ENCODE measurements at regions not wholly inside any gene's neighbourhood (a gene's known extent, or its start where the extent isn't known, plus 50 kb on each side); places are given as distances from the start of the nearest gene placed in this dataset.

GRCh38 chrX:11039926-11040325 lies 71.2 kb upstream of the HCCS start:
- no peaks in the 10 kb centered on the region for H3K4me1 ChIP-seq (ENCODE audit: insufficient read depth, low read length, severe bottlenecking)
- H3K27me3 ChIP-seq (ENCODE audit: insufficient read depth, low read length) = no peaks in the 10 kb centered on the region
- H3K4me2 ChIP-seq (ENCODE audit: low read length) = no peak overlapping the region
- no peak for TF ChIP-seq CTCF (IDR thresholded peaks at IDR 0.05; ENCODE audit: low read length)
- no peak for TF ChIP-seq EZH2 (IDR thresholded peaks at IDR 0.05; ENCODE audit: borderline replicate concordance, low read length)
- H3K27ac ChIP-seq (ENCODE audit: low read depth, low read length, poor library complexity, severe bottlenecking) = no peak overlapping the region
- no peaks in the 10 kb centered on the region for H3K36me3 ChIP-seq (ENCODE audit: insufficient read depth, low read length)
- no peaks in the 10 kb centered on the region for H3F3A ChIP-seq (ENCODE audit: insufficient read depth, low read length)
- no peaks in the 10 kb centered on the region for H3K9me2 ChIP-seq (ENCODE audit: low read depth, low read length)
- H3K9me3 ChIP-seq (ENCODE audit: low read length) = no peaks in the 10 kb centered on the region
- no peak overlapping the region for H3K9ac ChIP-seq (ENCODE audit: low read length)
- no peak overlapping the region for H2AFZ ChIP-seq (ENCODE audit: low read length)
- H3K79me2 ChIP-seq (ENCODE audit: insufficient read depth, low read length) = no peaks in the 10 kb centered on the region
- H3K4me3 ChIP-seq (ENCODE audit: low read depth, low read length, poor library complexity, severe bottlenecking) = no peak overlapping the region
- no peaks in the 10 kb centered on the region for H4K20me1 ChIP-seq (ENCODE audit: insufficient read depth, low read length)

GRCh38 chrX:11040405-11040804 lies 70.7 kb upstream of the HCCS start:
- no peaks in the 10 kb centered on the region for H4K20me1 ChIP-seq (ENCODE audit: insufficient read depth, low read length)
- no peak overlapping the region for H3K4me3 ChIP-seq (ENCODE audit: low read depth, low read length, poor library complexity, severe bottlenecking)
- no peaks in the 10 kb centered on the region for H3F3A ChIP-seq (ENCODE audit: insufficient read depth, low read length)
- no peak for TF ChIP-seq EZH2 (IDR thresholded peaks at IDR 0.05; ENCODE audit: borderline replicate concordance, low read length)
- TF ChIP-seq CTCF (IDR thresholded peaks at IDR 0.05; ENCODE audit: low read length) = no peak
- no peaks in the 10 kb centered on the region for H3K4me1 ChIP-seq (ENCODE audit: insufficient read depth, low read length, severe bottlenecking)
- no peaks in the 10 kb centered on the region for H3K79me2 ChIP-seq (ENCODE audit: insufficient read depth, low read length)
- H3K9ac ChIP-seq (ENCODE audit: low read length) = no peak overlapping the region
- H2AFZ ChIP-seq (ENCODE audit: low read length) = no peak overlapping the region
- no peaks in the 10 kb centered on the region for H3K9me2 ChIP-seq (ENCODE audit: low read depth, low read length)
- no peaks in the 10 kb centered on the region for H3K36me3 ChIP-seq (ENCODE audit: insufficient read depth, low read length)
- no peaks in the 10 kb centered on the region for H3K27me3 ChIP-seq (ENCODE audit: insufficient read depth, low read length)
- H3K4me2 ChIP-seq (ENCODE audit: low read length) = no peak overlapping the region
- no peak overlapping the region for H3K27ac ChIP-seq (ENCODE audit: low read depth, low read length, poor library complexity, severe bottlenecking)
- no peaks in the 10 kb centered on the region for H3K9me3 ChIP-seq (ENCODE audit: low read length)

GRCh38 chrX:11040996-11041395 lies 70.1 kb upstream of the HCCS start:
- no peaks in the 10 kb centered on the region for H3K4me1 ChIP-seq (ENCODE audit: insufficient read depth, low read length, severe bottlenecking)
- TF ChIP-seq CTCF (IDR thresholded peaks at IDR 0.05; ENCODE audit: low read length) (no peak), EZH2 (IDR thresholded peaks at IDR 0.05; ENCODE audit: borderline replicate concordance, low read length) (no peak)
- H3K4me2 ChIP-seq (ENCODE audit: low read length) = no peak overlapping the region
- H3K9me3 ChIP-seq (ENCODE audit: low read length) = no peaks in the 10 kb centered on the region
- no peaks in the 10 kb centered on the region for H3F3A ChIP-seq (ENCODE audit: insufficient read depth, low read length)
- H4K20me1 ChIP-seq (ENCODE audit: insufficient read depth, low read length) = no peaks in the 10 kb centered on the region
- H3K9ac ChIP-seq (ENCODE audit: low read length) = no peak overlapping the region
- no peak overlapping the region for H3K4me3 ChIP-seq (ENCODE audit: low read depth, low read length, poor library complexity, severe bottlenecking)
- H3K36me3 ChIP-seq (ENCODE audit: insufficient read depth, low read length) = no peaks in the 10 kb centered on the region
- H3K79me2 ChIP-seq (ENCODE audit: insufficient read depth, low read length) = no peaks in the 10 kb centered on the region
- no peaks in the 10 kb centered on the region for H3K27me3 ChIP-seq (ENCODE audit: insufficient read depth, low read length)
- no peaks in the 10 kb centered on the region for H3K9me2 ChIP-seq (ENCODE audit: low read depth, low read length)
- H3K27ac ChIP-seq (ENCODE audit: low read depth, low read length, poor library complexity, severe bottlenecking) = no peak overlapping the region
- H2AFZ ChIP-seq (ENCODE audit: low read length) = no peak overlapping the region
